Liver (tissue), 3 donors: ENCODE measurements at regions not wholly inside any gene's neighbourhood (a gene's known extent, or its start where the extent isn't known, plus 50 kb on each side); places are given as distances from the start of the nearest gene placed in this dataset.
"Not testable (repeated sequence)": the region's sequence is repeated elsewhere in the genome, so short reads cannot be mapped to it uniquely, and the experiment has no call there.

Source experiments
- FOXA1 ChIP-seq: IDR thresholded peaks from 2 replicates; pipeline ENCODE4 v1.6.1; 2016; ENCODE audit warnings: antibody characterized with exemption
- GABPA ChIP-seq, 2 donors: IDR thresholded peaks in 1 of 2; conservative IDR thresholded peaks in 1 of 2; 2 replicates each; pipeline ENCODE4 v1.6.1; 2016; ENCODE audit warnings: antibody characterized with exemption in 2 of 2, mild to moderate bottlenecking in 1 of 2, moderate library complexity in 1 of 2
- HNF4A ChIP-seq, 2 donors: conservative IDR thresholded peaks; 2 replicates each; pipeline ENCODE4 v1.6.1; 2016; ENCODE audit warnings: antibody characterized with exemption in 2 of 2, mild to moderate bottlenecking in 2 of 2
- JUND ChIP-seq, 2 donors: IDR thresholded peaks; 2 replicates each; pipeline ENCODE4 v1.6.1; 2016; ENCODE audit warnings: antibody characterized with exemption in 2 of 2
- RAD21 ChIP-seq, 2 donors: IDR thresholded peaks; 2 replicates each; pipeline ENCODE4 v1.6.1; 2016; ENCODE audit warnings: antibody characterized with exemption in 2 of 2, mild to moderate bottlenecking in 2 of 2
- RXRA ChIP-seq, 2 donors: IDR thresholded peaks; 2 replicates each; pipeline ENCODE4 v1.6.1; 2017 to 2018; ENCODE audit warnings: antibody characterized with exemption in 2 of 2, mild to moderate bottlenecking in 1 of 2
- SP1 ChIP-seq: IDR thresholded peaks from 2 replicates; pipeline ENCODE4 v1.6.1; 2018; ENCODE audit warnings: antibody characterized with exemption, mild to moderate bottlenecking
- TAF1 ChIP-seq: conservative IDR thresholded peaks from 2 replicates; pipeline ENCODE4 v1.6.1; 2016; ENCODE audit warnings: antibody characterized with exemption, mild to moderate bottlenecking
- YY1 ChIP-seq: IDR thresholded peaks from 2 replicates; pipeline ENCODE4 v1.6.1; 2016; ENCODE audit warnings: antibody characterized with exemption, mild to moderate bottlenecking
- TF ChIP-seq, protein P1 (sequence below): fragments of 150-350 bp; IDR thresholded peaks from 2 replicates; pipeline ENCODE4 v1.5.1; 2017; ENCODE audit warnings: improper control_type of control experiment, low read depth, low read length; ENCODE audit not compliant: missing input control
- TF ChIP-seq, protein P2 (sequence below): IDR thresholded peaks from 2 replicates; pipeline ENCODE4 v1.6.1; 2016; ENCODE audit warnings: antibody characterized with exemption, mild to moderate bottlenecking
- TF ChIP-seq, protein P3 (sequence below): IDR thresholded peaks from 2 replicates; pipeline ENCODE4 v1.6.1; 2016; ENCODE audit warnings: antibody characterized with exemption
- TF ChIP-seq, protein P4 (sequence below): IDR thresholded peaks from 2 replicates; pipeline ENCODE4 v1.6.1; 2016; ENCODE audit warnings: antibody characterized with exemption
- TF ChIP-seq, protein P5 (sequence below): IDR thresholded peaks from 2 replicates; pipeline ENCODE4 v1.6.1; 2016; ENCODE audit warnings: antibody characterized with exemption
- donor health status: healthy.
- donor health status: healthy.

DNA sequence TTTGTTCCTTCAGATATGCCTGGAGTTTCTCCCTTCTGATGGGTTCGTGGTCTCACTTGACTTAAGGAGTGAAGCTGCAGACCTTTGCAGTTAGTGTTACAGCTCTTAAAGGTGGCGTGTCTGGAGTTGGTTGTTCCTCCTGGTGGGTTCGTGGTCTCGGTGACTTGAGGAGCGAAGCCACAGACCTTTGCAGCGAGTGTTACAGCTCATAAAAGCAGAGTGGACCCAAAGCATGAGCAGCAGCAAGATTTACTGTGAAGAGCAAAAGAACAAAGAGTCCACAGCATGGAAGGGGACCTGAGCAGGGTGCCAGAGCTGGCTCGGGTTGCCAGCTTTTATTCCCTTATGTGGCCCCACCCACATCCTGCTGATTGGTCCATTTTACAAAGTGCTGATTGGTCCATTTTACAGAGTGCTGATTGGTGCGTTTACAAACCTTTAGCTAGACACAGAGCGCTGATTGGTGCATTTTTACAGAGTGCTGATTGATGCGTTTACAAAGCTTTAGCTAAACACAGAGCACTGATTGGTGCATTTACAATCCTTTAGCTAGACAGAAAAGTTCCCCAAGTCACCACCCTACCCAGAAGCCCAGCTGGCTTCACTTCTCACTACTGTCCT is 134.8 kb downstream of the RGPD3 start:
- TF ChIP-seq, protein P1, sequence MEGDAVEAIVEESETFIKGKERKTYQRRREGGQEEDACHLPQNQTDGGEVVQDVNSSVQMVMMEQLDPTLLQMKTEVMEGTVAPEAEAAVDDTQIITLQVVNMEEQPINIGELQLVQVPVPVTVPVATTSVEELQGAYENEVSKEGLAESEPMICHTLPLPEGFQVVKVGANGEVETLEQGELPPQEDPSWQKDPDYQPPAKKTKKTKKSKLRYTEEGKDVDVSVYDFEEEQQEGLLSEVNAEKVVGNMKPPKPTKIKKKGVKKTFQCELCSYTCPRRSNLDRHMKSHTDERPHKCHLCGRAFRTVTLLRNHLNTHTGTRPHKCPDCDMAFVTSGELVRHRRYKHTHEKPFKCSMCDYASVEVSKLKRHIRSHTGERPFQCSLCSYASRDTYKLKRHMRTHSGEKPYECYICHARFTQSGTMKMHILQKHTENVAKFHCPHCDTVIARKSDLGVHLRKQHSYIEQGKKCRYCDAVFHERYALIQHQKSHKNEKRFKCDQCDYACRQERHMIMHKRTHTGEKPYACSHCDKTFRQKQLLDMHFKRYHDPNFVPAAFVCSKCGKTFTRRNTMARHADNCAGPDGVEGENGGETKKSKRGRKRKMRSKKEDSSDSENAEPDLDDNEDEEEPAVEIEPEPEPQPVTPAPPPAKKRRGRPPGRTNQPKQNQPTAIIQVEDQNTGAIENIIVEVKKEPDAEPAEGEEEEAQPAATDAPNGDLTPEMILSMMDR = not testable (repeated sequence)
- TF ChIP-seq FOXA1; YY1; GABPA (IDR thresholded peaks at IDR 0.05 in 1 of 2, conservative IDR thresholded peaks at IDR 0.05 in 1 of 2); RAD21 (IDR thresholded peaks at IDR 0.05); TAF1; JUND (IDR thresholded peaks at IDR 0.05); HNF4A (conservative IDR thresholded peaks at IDR 0.05); SP1; RXRA (IDR thresholded peaks at IDR 0.05): not testable (repeated sequence)
- TF ChIP-seq, protein P2, sequence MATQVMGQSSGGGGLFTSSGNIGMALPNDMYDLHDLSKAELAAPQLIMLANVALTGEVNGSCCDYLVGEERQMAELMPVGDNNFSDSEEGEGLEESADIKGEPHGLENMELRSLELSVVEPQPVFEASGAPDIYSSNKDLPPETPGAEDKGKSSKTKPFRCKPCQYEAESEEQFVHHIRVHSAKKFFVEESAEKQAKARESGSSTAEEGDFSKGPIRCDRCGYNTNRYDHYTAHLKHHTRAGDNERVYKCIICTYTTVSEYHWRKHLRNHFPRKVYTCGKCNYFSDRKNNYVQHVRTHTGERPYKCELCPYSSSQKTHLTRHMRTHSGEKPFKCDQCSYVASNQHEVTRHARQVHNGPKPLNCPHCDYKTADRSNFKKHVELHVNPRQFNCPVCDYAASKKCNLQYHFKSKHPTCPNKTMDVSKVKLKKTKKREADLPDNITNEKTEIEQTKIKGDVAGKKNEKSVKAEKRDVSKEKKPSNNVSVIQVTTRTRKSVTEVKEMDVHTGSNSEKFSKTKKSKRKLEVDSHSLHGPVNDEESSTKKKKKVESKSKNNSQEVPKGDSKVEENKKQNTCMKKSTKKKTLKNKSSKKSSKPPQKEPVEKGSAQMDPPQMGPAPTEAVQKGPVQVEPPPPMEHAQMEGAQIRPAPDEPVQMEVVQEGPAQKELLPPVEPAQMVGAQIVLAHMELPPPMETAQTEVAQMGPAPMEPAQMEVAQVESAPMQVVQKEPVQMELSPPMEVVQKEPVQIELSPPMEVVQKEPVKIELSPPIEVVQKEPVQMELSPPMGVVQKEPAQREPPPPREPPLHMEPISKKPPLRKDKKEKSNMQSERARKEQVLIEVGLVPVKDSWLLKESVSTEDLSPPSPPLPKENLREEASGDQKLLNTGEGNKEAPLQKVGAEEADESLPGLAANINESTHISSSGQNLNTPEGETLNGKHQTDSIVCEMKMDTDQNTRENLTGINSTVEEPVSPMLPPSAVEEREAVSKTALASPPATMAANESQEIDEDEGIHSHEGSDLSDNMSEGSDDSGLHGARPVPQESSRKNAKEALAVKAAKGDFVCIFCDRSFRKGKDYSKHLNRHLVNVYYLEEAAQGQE = not testable (repeated sequence)
- TF ChIP-seq, protein P3, sequence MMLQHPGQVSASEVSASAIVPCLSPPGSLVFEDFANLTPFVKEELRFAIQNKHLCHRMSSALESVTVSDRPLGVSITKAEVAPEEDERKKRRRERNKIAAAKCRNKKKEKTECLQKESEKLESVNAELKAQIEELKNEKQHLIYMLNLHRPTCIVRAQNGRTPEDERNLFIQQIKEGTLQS = not testable (repeated sequence)
- TF ChIP-seq, protein P4, sequence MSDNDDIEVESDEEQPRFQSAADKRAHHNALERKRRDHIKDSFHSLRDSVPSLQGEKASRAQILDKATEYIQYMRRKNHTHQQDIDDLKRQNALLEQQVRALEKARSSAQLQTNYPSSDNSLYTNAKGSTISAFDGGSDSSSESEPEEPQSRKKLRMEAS = not testable (repeated sequence)
- TF ChIP-seq, protein P5, sequence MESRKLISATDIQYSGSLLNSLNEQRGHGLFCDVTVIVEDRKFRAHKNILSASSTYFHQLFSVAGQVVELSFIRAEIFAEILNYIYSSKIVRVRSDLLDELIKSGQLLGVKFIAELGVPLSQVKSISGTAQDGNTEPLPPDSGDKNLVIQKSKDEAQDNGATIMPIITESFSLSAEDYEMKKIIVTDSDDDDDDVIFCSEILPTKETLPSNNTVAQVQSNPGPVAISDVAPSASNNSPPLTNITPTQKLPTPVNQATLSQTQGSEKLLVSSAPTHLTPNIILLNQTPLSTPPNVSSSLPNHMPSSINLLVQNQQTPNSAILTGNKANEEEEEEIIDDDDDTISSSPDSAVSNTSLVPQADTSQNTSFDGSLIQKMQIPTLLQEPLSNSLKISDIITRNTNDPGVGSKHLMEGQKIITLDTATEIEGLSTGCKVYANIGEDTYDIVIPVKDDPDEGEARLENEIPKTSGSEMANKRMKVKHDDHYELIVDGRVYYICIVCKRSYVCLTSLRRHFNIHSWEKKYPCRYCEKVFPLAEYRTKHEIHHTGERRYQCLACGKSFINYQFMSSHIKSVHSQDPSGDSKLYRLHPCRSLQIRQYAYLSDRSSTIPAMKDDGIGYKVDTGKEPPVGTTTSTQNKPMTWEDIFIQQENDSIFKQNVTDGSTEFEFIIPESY = not testable (repeated sequence)
